WERI-Rb-1 (cell line): ENCODE measurements at regions not wholly inside any gene's neighbourhood (a gene's known extent, or its start where the extent isn't known, plus 50 kb on each side); places are given as distances from the start of the nearest gene placed in this dataset.

Source experiments
- DNase-seq: peaks from one replicate; pipeline ENCODE4 v3.0.0-alpha.2; 2020
- H3K27ac ChIP-seq: fragments of 250-450 bp; sonication (Bioruptor Pico); 2 replicates; pipeline ENCODE4 v1.5.1; 2020; ENCODE audit warnings: mild to moderate bottlenecking, moderate library complexity
- H3K27me3 ChIP-seq: fragments of 250-450 bp; sonication (Bioruptor Pico); 2 replicates; pipeline ENCODE4 v1.5.1; 2021; ENCODE audit warnings: mild to moderate bottlenecking, low read depth, moderate library complexity; ENCODE audit not compliant: insufficient read depth, severe bottlenecking
- H3K36me3 ChIP-seq: fragments of 250-450 bp; sonication (Bioruptor Pico); 2 replicates; pipeline ENCODE4 v1.5.1; 2020; ENCODE audit warnings: mild to moderate bottlenecking, moderate library complexity
- H3K4me3 ChIP-seq: 2 replicates; pipeline ENCODE4 v1.5.1; 2011; ENCODE audit warnings: low read depth, mild to moderate bottlenecking, control low read depth, low read length
- H3K9me3 ChIP-seq: fragments of 250-450 bp; sonication (Bioruptor Pico); 2 replicates; pipeline ENCODE4 v1.5.1; 2021; ENCODE audit warnings: mild to moderate bottlenecking, moderate library complexity; ENCODE audit not compliant: severe bottlenecking
- TF ChIP-seq, protein P1 (sequence below): IDR thresholded peaks from 2 replicates; pipeline ENCODE4 v1.5.1; 2011; ENCODE audit warnings: low read depth, mild to moderate bottlenecking, control low read depth, inconsistent platforms, low read length

DNA sequence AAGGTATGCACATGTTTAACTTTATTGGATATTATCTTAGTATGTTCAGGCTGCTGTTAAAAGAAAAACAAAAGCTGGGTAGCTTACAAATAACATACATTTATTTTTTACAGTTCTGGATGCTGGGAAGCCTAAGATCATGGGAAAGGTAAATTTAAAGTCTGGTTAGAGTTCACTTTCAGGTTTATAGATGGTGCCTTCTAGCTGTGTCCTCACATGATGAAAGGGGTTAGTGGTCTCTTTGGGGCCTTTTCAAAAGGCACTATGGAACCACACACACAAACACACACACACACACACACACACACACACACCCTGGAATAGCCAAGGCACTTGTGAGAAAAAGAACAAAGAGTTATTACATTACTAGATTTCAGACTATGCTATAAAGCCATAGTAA is 805.8 kb upstream of the GJE1 start:
- no peaks in the 10 kb centered on the region for H3K36me3 ChIP-seq
- no peaks in the 10 kb centered on the region for H3K9me3 ChIP-seq
- no peak for DNase-seq
- no peak overlapping the region for H3K4me3 ChIP-seq
- TF ChIP-seq, protein P1, sequence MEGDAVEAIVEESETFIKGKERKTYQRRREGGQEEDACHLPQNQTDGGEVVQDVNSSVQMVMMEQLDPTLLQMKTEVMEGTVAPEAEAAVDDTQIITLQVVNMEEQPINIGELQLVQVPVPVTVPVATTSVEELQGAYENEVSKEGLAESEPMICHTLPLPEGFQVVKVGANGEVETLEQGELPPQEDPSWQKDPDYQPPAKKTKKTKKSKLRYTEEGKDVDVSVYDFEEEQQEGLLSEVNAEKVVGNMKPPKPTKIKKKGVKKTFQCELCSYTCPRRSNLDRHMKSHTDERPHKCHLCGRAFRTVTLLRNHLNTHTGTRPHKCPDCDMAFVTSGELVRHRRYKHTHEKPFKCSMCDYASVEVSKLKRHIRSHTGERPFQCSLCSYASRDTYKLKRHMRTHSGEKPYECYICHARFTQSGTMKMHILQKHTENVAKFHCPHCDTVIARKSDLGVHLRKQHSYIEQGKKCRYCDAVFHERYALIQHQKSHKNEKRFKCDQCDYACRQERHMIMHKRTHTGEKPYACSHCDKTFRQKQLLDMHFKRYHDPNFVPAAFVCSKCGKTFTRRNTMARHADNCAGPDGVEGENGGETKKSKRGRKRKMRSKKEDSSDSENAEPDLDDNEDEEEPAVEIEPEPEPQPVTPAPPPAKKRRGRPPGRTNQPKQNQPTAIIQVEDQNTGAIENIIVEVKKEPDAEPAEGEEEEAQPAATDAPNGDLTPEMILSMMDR, result no peak
- no peak overlapping the region for H3K27ac ChIP-seq
- no peaks in the 10 kb centered on the region for H3K27me3 ChIP-seq

DNA sequence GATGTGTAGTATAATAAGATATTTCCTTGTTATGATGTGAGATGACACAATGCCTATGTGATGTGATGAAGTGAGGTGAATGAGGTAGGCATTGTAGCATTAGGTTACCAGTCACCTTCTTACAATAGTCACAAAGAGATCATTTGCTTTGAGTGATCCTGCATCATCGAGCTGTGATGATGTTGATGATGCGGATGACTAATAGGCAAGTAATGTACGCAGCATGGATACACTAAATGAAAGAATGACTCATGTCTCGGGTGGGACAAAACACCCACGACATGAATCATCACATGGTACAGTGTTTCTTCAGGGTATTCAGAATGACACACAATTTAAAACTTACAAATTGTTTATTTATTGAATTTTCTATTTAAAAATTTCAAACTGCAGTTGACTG is 806.3 kb upstream of the GJE1 start:
- no peaks in the 10 kb centered on the region for H3K27me3 ChIP-seq
- H3K27ac ChIP-seq, result no peak overlapping the region
- H3K9me3 ChIP-seq, result no peaks in the 10 kb centered on the region
- TF ChIP-seq, protein P1, result no peak
- H3K36me3 ChIP-seq, result no peaks in the 10 kb centered on the region
- DNase-seq, result no peak
- H3K4me3 ChIP-seq, result no peak overlapping the region

DNA sequence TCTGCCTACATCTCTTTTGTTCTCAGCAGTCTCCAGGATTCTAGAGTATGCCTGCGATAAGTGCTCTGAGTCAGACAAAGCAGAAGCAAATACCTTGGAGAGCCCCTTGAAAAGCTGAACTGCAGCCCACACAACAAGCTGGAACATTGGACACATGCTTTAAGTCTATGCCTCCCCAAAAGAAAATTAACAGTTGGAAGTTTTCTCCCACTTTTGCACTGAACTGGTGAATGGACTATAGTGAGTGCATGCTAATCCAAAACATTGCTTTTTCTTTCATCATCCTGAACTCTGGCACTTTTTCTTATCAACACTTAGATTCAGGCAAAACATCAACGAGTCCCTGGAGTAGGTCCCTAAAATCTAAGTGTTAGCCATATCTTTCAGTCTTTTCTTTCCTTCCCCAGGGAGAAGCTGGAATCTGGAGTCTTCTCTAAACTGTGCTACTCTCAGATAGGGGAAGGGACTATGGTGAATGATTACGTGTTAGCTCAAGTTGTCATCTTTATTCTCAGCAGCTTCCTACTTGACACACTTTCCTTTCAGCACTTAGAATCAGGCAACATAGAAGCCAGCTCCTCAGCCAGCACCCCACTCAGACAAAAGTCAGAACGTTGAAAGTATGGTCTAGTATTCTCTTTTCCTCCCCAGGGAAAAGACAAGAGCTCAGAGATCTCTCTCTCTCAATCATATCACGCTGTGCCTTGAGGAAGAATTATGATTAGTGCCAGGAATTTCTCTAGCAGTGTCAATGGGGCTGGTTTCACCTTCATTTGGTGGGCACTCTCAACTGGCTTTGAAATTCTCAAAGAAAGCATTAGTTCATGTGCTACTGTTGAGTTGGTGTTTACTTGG is 811.0 kb upstream of the GJE1 start:
- Histone ChIP-seq H3K4me3 (no peak overlapping the region), H3K9me3 (no peaks in the 10 kb centered on the region), H3K36me3 (no peaks in the 10 kb centered on the region), H3K27ac (no peak overlapping the region), H3K27me3 (no peaks in the 10 kb centered on the region)
- TF ChIP-seq, protein P1, result no peak
- DNase-seq, result no peak

DNA sequence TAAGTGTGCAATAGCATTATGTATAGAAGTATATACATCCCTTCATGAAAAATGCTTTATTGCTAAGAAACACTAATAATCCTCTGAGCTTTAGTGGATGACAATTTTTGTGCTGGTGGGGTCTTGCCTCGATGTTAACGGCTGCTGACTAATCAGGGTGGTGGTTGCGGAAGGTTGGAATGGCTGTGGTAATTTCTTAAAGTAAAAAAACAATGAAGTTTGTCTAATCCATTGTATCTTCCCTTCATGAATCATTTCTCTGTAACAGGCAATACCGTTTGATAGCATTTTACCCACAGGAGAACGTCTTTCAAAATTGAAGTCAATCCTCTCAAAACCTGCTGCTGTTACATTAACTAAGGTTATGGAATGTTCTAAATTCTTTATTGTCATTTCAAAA is 816.5 kb upstream of the GJE1 start:
- Histone ChIP-seq H3K27ac (no peak overlapping the region), H3K27me3 (no peaks in the 10 kb centered on the region), H3K9me3 (no peaks in the 10 kb centered on the region), H3K36me3 (no peaks in the 10 kb centered on the region), H3K4me3 (no peak overlapping the region)
- TF ChIP-seq, protein P1, result no peak
- no peak for DNase-seq

DNA sequence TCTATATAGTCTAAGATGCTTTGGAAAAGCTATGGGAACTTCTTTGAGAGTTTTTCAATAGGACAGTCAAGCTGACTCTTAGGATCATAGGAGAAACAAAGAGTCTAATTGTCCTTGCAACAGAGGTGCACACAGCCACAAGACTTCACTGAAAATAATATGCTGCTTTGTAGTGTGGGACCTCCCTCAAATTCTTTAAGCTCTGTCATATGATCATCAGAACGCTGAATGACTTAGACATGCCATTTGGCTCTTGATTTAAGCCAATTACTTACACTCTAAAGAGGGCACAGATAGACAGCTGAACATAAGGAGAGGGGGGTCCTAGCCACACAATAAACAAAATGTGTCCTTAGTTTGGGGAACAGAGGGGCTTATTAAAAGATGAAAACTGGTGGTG is 818.7 kb upstream of the GJE1 start:
- Histone ChIP-seq H3K4me3 (no peak overlapping the region), H3K27me3 (no peaks in the 10 kb centered on the region), H3K9me3 (no peaks in the 10 kb centered on the region), H3K36me3 (no peaks in the 10 kb centered on the region), H3K27ac (no peak overlapping the region; the same call in 1 of the 2 replicates)
- no peak for DNase-seq
- TF ChIP-seq, protein P1, result no peak

DNA sequence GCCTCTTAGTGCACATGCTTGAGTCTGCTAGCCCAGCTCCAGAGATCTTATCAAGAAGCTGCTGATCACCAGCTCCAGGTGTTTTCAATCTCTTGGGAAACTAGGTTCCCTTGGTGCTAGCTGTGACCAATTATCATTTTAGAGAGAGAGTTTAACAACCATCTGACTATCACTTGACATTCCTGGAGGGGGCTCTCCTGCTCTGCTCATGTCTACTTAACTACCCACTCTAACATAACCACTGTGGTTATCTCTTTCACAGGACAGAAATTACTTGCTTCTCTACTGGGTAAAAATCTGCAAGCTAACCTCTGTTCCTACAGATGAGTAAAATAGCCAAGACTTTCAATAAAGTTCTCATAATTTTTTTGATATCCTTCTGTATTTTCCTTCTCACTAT is 823.4 kb upstream of the GJE1 start:
- no peak overlapping the region for H3K27ac ChIP-seq
- H3K36me3 ChIP-seq, result no peaks in the 10 kb centered on the region
- H3K27me3 ChIP-seq, result no peaks in the 10 kb centered on the region
- no peaks in the 10 kb centered on the region for H3K9me3 ChIP-seq
- no peak overlapping the region for H3K4me3 ChIP-seq
- TF ChIP-seq, protein P1, result no peak
- DNase-seq, result no peak
